HepG2 (cell line): ENCODE measurements at regions not wholly inside any gene's neighbourhood (a gene's known extent, or its start where the extent isn't known, plus 50 kb on each side); places are given as distances from the start of the nearest gene placed in this dataset.
A peak's percentile ranks its signal among the peaks of the same experiment; 100 is the strongest.

ENCODE experiments used
- ATAC-seq: fragments of 200-7000 bp; cut with Tn5 transposase; 3 replicates; pipeline ENCODE4 v1.9.1; 2020; ENCODE audit warnings: mild to moderate bottlenecking, moderate library complexity
- BruUV-seq: library from RNA; stranded (reverse); fragments of 400-500 nt; replicated peaks from 2 replicates; lab custom pipeline; 2021; lab: Mats Ljungman, UMichigan
- CTCF ChIA-PET: fragments of 300-600 bp; formaldehyde crosslinking; extraction: SDS; loops from one replicate; lab custom pipeline; 2021; ENCODE audit warnings: low total read pairs, inconsistent platforms, low intra/inter-chr PET ratio; lab: Yijun Ruan, JAX
- POLR2A ChIA-PET: fragments of 350-600 bp; sonication (Branson Sonifier 250); formaldehyde crosslinking; loops from one replicate; lab custom pipeline; 2020; ENCODE audit warnings: antibody characterized with exemption, inconsistent platforms; lab: Yijun Ruan, JAX
- DNase-seq: peaks from one replicate; pipeline ENCODE4 v3.0.0-alpha.2; 2015; ENCODE audit warnings: low spot score
- FAIRE-seq: peaks from 3 replicates; lab custom pipeline; 2011; peaks lifted over from hg19 to GRCh38; lab: Jason Lieb, UNC
- H2AFZ ChIP-seq: one replicate; pipeline ENCODE4 v1.6.1; 2011; ENCODE audit warnings: low read length, inconsistent platforms
- H3K27ac ChIP-seq: fragments of 300-600 bp; 3 replicates; pipeline ENCODE4 v1.8.0; 2011; ENCODE audit warnings: mixed run types, mild to moderate bottlenecking, mixed read lengths, low read length, inconsistent platforms; ENCODE audit not compliant: insufficient read depth; ENCODE audit errors: extremely low read length
- H3K27me3 ChIP-seq, 2 experiments: fragments of 200-600 bp in 1 of 2; 2 replicates in 1 of 2; 3 replicates in 1 of 2; pipeline versions ENCODE4 v1.6.0 to v1.8.0; 2011; ENCODE audit warnings: low read length in 2 of 2, mild to moderate bottlenecking in 2 of 2, moderate library complexity in 2 of 2, inconsistent platforms in 1 of 2; ENCODE audit not compliant: insufficient read depth in 2 of 2, control insufficient read depth in 1 of 2
- H3K36me3 ChIP-seq, 2 experiments: fragments of 200-600 bp in 1 of 2; replicated peaks in 1 of 2; 2 replicates in 1 of 2; 3 replicates in 1 of 2; pipeline versions ENCODE4 v1.5.1 to v1.8.0; 2011; ENCODE audit warnings: low read length in 2 of 2, inconsistent platforms in 1 of 2; ENCODE audit not compliant: insufficient read depth in 2 of 2, control insufficient read depth in 1 of 2
- H3K4me1 ChIP-seq: 2 replicates; pipeline ENCODE4 v1.5.1; 2012; ENCODE audit warnings: low read length, inconsistent platforms; ENCODE audit not compliant: insufficient read depth
- H3K4me2 ChIP-seq: 2 replicates; pipeline ENCODE4 v1.6.0; 2011; ENCODE audit warnings: low read depth, low read length, inconsistent platforms
- H3K4me3 ChIP-seq, 3 experiments: fragments of 200-600 bp in 1 of 3; sonication (generic), shearing (Covaris generic) in 1 of 3; replicated peaks in 1 of 3; 2 replicates each; pipeline ENCODE4 v1.5.1; 2011 to 2016; ENCODE audit warnings: low read length in 3 of 3, inconsistent platforms in 2 of 3, low read depth in 2 of 3, mild to moderate bottlenecking in 2 of 3, control low read depth in 1 of 3, mixed read lengths in 1 of 3; ENCODE audit not compliant: insufficient read depth in 1 of 3
- H3K79me2 ChIP-seq: one replicate; pipeline ENCODE4 v1.6.1; 2011; ENCODE audit warnings: low read length, inconsistent platforms; ENCODE audit not compliant: insufficient read depth
- H3K9ac ChIP-seq: 2 replicates; pipeline ENCODE4 v1.6.0; 2011; ENCODE audit warnings: mild to moderate bottlenecking, low read depth, low read length, inconsistent platforms; ENCODE audit not compliant: insufficient read depth
- H3K9me3 ChIP-seq: 2 replicates; pipeline ENCODE4 v1.5.1; 2012; ENCODE audit warnings: mild to moderate bottlenecking, low read length
- H4K20me1 ChIP-seq: 2 replicates; pipeline ENCODE4 v1.6.0; 2011; ENCODE audit warnings: inconsistent platforms, mild to moderate bottlenecking, low read length, moderate library complexity; ENCODE audit not compliant: insufficient read depth
- AFF4 ChIP-seq: sonication (generic); formaldehyde crosslinking; IDR thresholded peaks from 2 replicates; pipeline ENCODE4 v1.4.0; 2020; ENCODE audit warnings: missing genetic modification reagents
- ATF7 ChIP-seq, 2 experiments: fragments of 450-650 bp in 1 of 2; sonication (generic) in 1 of 2; formaldehyde crosslinking in 1 of 2; IDR thresholded peaks; 2 replicates each; pipeline versions ENCODE4 v1.4.0 to v1.6.1; 2016 to 2020; ENCODE audit warnings: antibody characterized with exemption in 1 of 2, mild to moderate bottlenecking in 1 of 2, missing genetic modification reagents in 1 of 2
- CBX5 ChIP-seq: sonication (generic); formaldehyde crosslinking; IDR thresholded peaks from 2 replicates; pipeline ENCODE4 v1.4.0; 2020; ENCODE audit warnings: missing genetic modification reagents, borderline replicate concordance
- CREB1 ChIP-seq, 2 experiments: fragments of 450-650 bp in 1 of 2; IDR thresholded peaks; 2 replicates each; pipeline ENCODE4 v1.6.1; 2016 to 2017; ENCODE audit warnings: control low read depth in 1 of 2, mild to moderate bottlenecking in 1 of 2, missing compliant biosample characterization in 1 of 2, missing genetic modification characterization in 1 of 2
- CSRNP2 ChIP-seq: sonication (generic); formaldehyde crosslinking; conservative IDR thresholded peaks from 2 replicates; pipeline ENCODE4 v1.8.0; 2022; ENCODE audit warnings: low read depth, missing genetic modification reagents
- EHMT2 ChIP-seq: fragments of 200-600 bp; sonication (generic); IDR thresholded peaks from 2 replicates; pipeline ENCODE4 v1.7.0; 2017; ENCODE audit warnings: antibody characterized with exemption, low read depth, low read length, borderline replicate concordance
- FOXO1 ChIP-seq: sonication (generic); formaldehyde crosslinking; IDR thresholded peaks from 2 replicates; pipeline ENCODE4 v1.4.0; 2020; ENCODE audit warnings: missing genetic modification reagents
- NKX3-1 ChIP-seq: sonication (generic); formaldehyde crosslinking; IDR thresholded peaks from 2 replicates; pipeline ENCODE4 v1.5.0; 2020; ENCODE audit warnings: missing genetic modification reagents
- TBP ChIP-seq: sonication (generic); formaldehyde crosslinking; IDR thresholded peaks from 2 replicates; pipeline ENCODE4 v1.5.0; 2020; ENCODE audit warnings: missing genetic modification reagents
- TFAP4 ChIP-seq: sonication (generic); IDR thresholded peaks from 2 replicates; pipeline ENCODE4 v1.6.1; 2016; ENCODE audit warnings: low read depth, borderline replicate concordance
- ZFP1 ChIP-seq: IDR thresholded peaks from 2 replicates; pipeline ENCODE4 v1.6.1; 2016
- ZNF251 ChIP-seq: sonication (generic); formaldehyde crosslinking; IDR thresholded peaks from 2 replicates; pipeline ENCODE4 v1.9.0; 2021; ENCODE audit warnings: mild to moderate bottlenecking, missing genetic modification reagents
- ZNF577 ChIP-seq: sonication (generic); formaldehyde crosslinking; IDR thresholded peaks from 2 replicates; pipeline ENCODE4 v1.4.0; 2020; ENCODE audit warnings: mild to moderate bottlenecking, low read depth, missing genetic modification reagents, borderline replicate concordance
- ZNF7 ChIP-seq: IDR thresholded peaks from 2 replicates; pipeline ENCODE4 v1.6.1; 2016; ENCODE audit warnings: missing biosample characterization, missing genetic modification reagents
- WGBS: methylation state at CpG from one replicate; pipeline ENCODE4 v1.1.6; 2017; ENCODE audit warnings: low lambda C conversion rate; 5-methylcytosine and 5-hydroxymethylcytosine counted together
- in situ Hi-C: cut with HindIII; loops from 2 replicates; pipeline ENCODE4 v1.10.0; 2017; ENCODE audit warnings: low pct_unique_long_range_greater_than_20kb; ENCODE audit not compliant: extremely low pct_ligation_motif_present
- intact Hi-C: fragments of 100-400 bp; cut with micrococcal nuclease; formaldehyde crosslinking; loops from one replicate; pipeline ENCODE4 v1.10.0; 2022; ENCODE audit not compliant: unreplicated experiment

- ChIA-PET POLR2A (no interaction called here), CTCF (no interaction called here)
- in situ Hi-C loops (no loop called here), intact Hi-C loops (no loop called here)
- H2AFZ ChIP-seq, result no peak overlapping the region
- H3K4me2 ChIP-seq, result no peak overlapping the region
- no peak for TF ChIP-seq ZNF577 (CRISPR knock-in tag)
- peak; percentile 17; the same call in 1 of the 2 replicates for TF ChIP-seq TFAP4
- H4K20me1 ChIP-seq, result no peaks in the 10 kb centered on the region
- no peak overlapping the region for H3K4me3 ChIP-seq
- FAIRE-seq (no peak), ATAC-seq (no peak; the same call in 2 of the 3 replicates), DNase-seq (no peak)
- no peaks in the 10 kb centered on the region for H3K36me3 ChIP-seq
- H3K9ac ChIP-seq, result no peak overlapping the region
- H3K27me3 ChIP-seq, result no peaks in the 10 kb centered on the region
- no peaks in the 10 kb centered on the region for H3K4me1 ChIP-seq
- no peaks in the 10 kb centered on the region for H3K79me2 ChIP-seq
- no TSS peak for BruUV-seq
- no peak overlapping the region for H3K27ac ChIP-seq
- 0% methylated on average over 3 of the region's 3 CpGs for WGBS
- no peaks in the 10 kb centered on the region for H3K9me3 ChIP-seq
These were observed 316.3 kb downstream of the GABRB2 start for GRCh38 chr5:161230221-161230620.

DNA sequence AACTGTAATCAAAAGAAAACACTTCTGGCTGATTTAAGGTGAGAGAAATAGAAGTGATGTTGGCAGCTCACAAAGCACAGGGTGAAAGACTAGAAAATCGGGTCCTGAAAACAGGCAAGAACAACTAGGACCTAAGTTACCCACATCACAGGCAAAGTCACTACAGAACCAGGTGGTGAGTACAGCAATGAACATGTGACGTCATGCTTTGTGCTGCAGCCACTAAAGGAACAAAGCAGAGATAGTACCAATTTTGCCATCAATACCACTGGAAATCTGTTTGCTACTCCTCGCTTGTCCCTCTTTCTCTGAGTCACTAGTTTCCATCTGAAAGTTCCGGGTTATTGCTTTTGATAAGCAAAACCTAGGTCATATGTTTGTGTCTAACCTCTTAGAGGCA, 326.7 kb downstream of the GABRB2 start:
- Histone ChIP-seq H3K9ac (no peak overlapping the region), H4K20me1 (no peaks in the 10 kb centered on the region), H3K4me1 (no peaks in the 10 kb centered on the region), H3K27ac (no peak overlapping the region), H3K9me3 (no peaks in the 10 kb centered on the region), H3K4me2 (no peak overlapping the region), H3K79me2 (no peaks in the 10 kb centered on the region), H3K27me3 (no peaks in the 10 kb centered on the region), H2AFZ (no peak overlapping the region), H3K4me3 (no peak overlapping the region), H3K36me3 (no peaks in the 10 kb centered on the region)
- ChIA-PET CTCF (no interaction called here), POLR2A (no interaction called here)
- FAIRE-seq (no peak), DNase-seq (no peak), ATAC-seq (no peak)
- WGBS, result 0% methylated on average over 4 of the region's 4 CpGs
- in situ Hi-C loops, result no loop called here
- BruUV-seq, result no TSS peak
- intact Hi-C loops, result no loop called here
- TF ChIP-seq CBX5 (CRISPR knock-in tag), result no peak
- TF ChIP-seq CREB1 (IDR thresholded peaks at IDR 0.05), result peak; percentile 95
- TF ChIP-seq CREB1 (CRISPR knock-in tag; IDR thresholded peaks at IDR 0.05), result no peak
- no peak for TF ChIP-seq AFF4 (CRISPR knock-in tag)
- no peak for TF ChIP-seq CSRNP2 (CRISPR knock-in tag)
- no peak for TF ChIP-seq ZNF251 (CRISPR knock-in tag)
- TF ChIP-seq NKX3-1 (CRISPR knock-in tag), result no peak
- TF ChIP-seq EHMT2, result no peak
- TF ChIP-seq ATF7 (IDR thresholded peaks at IDR 0.05), result peak; percentile 95
- TF ChIP-seq ATF7 (CRISPR knock-in tag; IDR thresholded peaks at IDR 0.05), result no peak
- no peak for TF ChIP-seq FOXO1 (CRISPR knock-in tag)
- TF ChIP-seq ZFP1 (CRISPR knock-in tag), result no peak
- no peak for TF ChIP-seq ZNF7
- TF ChIP-seq TBP (CRISPR knock-in tag), result no peak
